Adrenal gland (tissue), 9 donors: ENCODE measurements at regions not wholly inside any gene's neighbourhood (a gene's known extent, or its start where the extent isn't known, plus 50 kb on each side); places are given as distances from the start of the nearest gene placed in this dataset.

Experiments used
- DNase-seq, 7 donors: peaks; one replicate each; pipeline ENCODE4 v3.0.0-alpha.2; 2019 to 2020
- H3K27ac ChIP-seq, 5 donors: fragments of 200-600 bp; sonication (generic) in 4 of 5; 1 replicate in 3 of 5; 2 replicates in 2 of 5; pipeline versions ENCODE4 v1.5.1 to v1.8.0; 2016 to 2020; ENCODE audit warnings: mild to moderate bottlenecking in 1 of 5
- H3K27me3 ChIP-seq: fragments of 200-600 bp; 2 replicates; pipeline ENCODE4 v1.8.0; 2021
- H3K36me3 ChIP-seq, 2 donors: fragments of 200-600 bp; replicated peaks in 1 of 2; 1 replicate in 1 of 2; 2 replicates in 1 of 2; pipeline versions ENCODE4 v1.5.1 to v1.8.0; 2018 to 2022
- H3K4me1 ChIP-seq, 2 donors: fragments of 200-600 bp; replicated peaks in 1 of 2; 1 replicate in 1 of 2; 2 replicates in 1 of 2; pipeline versions ENCODE4 v1.5.1 to v1.8.0; 2018 to 2021
- H3K4me3 ChIP-seq, 4 donors: fragments of 200-600 bp; sonication (generic) in 3 of 4; one replicate each; pipeline ENCODE4 v1.5.1; 2016 to 2018
- H3K9me3 ChIP-seq, 3 donors: fragments of 200-600 bp; sonication (generic) in 1 of 3; replicated peaks in 1 of 3; 1 replicate in 2 of 3; 2 replicates in 1 of 3; pipeline versions ENCODE4 v1.5.1 to v1.8.0; 2016 to 2021
- CTCF ChIP-seq, 6 experiments: fragments of 450-650 bp in 4 of 6; fragments of 200-600 bp in 2 of 6; sonication (generic) in 1 of 6; IDR thresholded peaks; 1 replicate in 5 of 6; 2 replicates in 1 of 6; pipeline versions ENCODE4 v1.5.1 to v1.8.0; 2016 to 2021; ENCODE audit warnings: antibody characterized with exemption in 6 of 6, mild to moderate bottlenecking in 2 of 6, moderate library complexity in 1 of 6
- POLR2A ChIP-seq, 2 donors: fragments of 450-650 bp; IDR thresholded peaks; one replicate each; pipeline ENCODE4 v1.6.1; 2017; ENCODE audit warnings: antibody characterized with exemption in 2 of 2, mild to moderate bottlenecking in 2 of 2, moderate library complexity in 1 of 2
- WGBS, 4 donors: extraction: QIAGEN DNeasy Blood & Tissue Kit in 2 of 4; methylation state at CpG; one replicate each; pipeline versions ENCODE4 v1.1.5 to v1.1.7; 2013 to 2017; 5-methylcytosine and 5-hydroxymethylcytosine counted together
- intact Hi-C, 2 donors: fragments of 100-400 bp; cut with DNase I; formaldehyde crosslinking; loops; one replicate each; pipeline versions ENCODE4 v1.14.1 to v1.15.0; 2022 to 2023
- microRNA counts, 2 donors: library from miRNA; unstranded; fragments of <30 nt; microRNA quantifications; one replicate each; lab custom pipeline; 2016
- microRNA-seq, 3 donors: library from miRNA; unstranded; fragments of <30 nt; microRNA quantifications; one replicate each; pipeline ENCODE4, GENCODE V29; 2017 to 2020
- small RNA-seq, 2 donors: library from RNA; depleted of rRNA; stranded (forward); fragments of <200 nt; gene quantifications; one replicate each; pipeline ENCODE3, GENCODE V24; 2016
- donor health status: healthy with polysubstance abuse.
- donor health status: Bipolar disorder and iron deficiency.
- donor health status: DM: yes; HTN: yes; CAD: no.
- donor health status: DM: no; HTN: no; CAD: no.
- donor health status: DM: no; HTN: no; CAD: no.

- Histone ChIP-seq H3K9me3 (no peaks in the 10 kb centered on the region), H3K4me3 (no peak overlapping the region), H3K27me3 (peaks cover 4% of the 10 kb centered on the region), H3K36me3 (no peaks in the 10 kb centered on the region), H3K27ac (no peak overlapping the region), H3K4me1 (no peaks in the 10 kb centered on the region)
- no peak for DNase-seq
- TF ChIP-seq CTCF (IDR thresholded peaks at IDR 0.05) (no peak), POLR2A (IDR thresholded peaks at IDR 0.05) (no peak)
- 92 to 94% (median 93%) methylated on average over 18 to 21 of the region's 21 CpGs for WGBS, 4 donors
- intact Hi-C loops = no loop called here
Measured at GRCh38 chr14:101509730-101510371, 51.4 kb upstream of the DIO3 start.

GRCh38 chr14:101511199-101511598 lies 50.1 kb upstream of the DIO3 start:
- no peak for DNase-seq
- H3K27me3 ChIP-seq = no peaks in the 10 kb centered on the region
- H3K4me1 ChIP-seq = no peaks in the 10 kb centered on the region
- no peak overlapping the region for H3K27ac ChIP-seq
- intact Hi-C loops = no loop called here
- no peak overlapping the region for H3K4me3 ChIP-seq
- H3K36me3 ChIP-seq = no peaks in the 10 kb centered on the region
- H3K9me3 ChIP-seq = no peaks in the 10 kb centered on the region
- no peak for TF ChIP-seq POLR2A (IDR thresholded peaks at IDR 0.05)
- TF ChIP-seq CTCF (IDR thresholded peaks at IDR 0.05) = no peak

MicroRNAs encoded in the stretch of these regions (microRNA counts, 767-probe panel; counts per million panel counts)
- 0 to 2,350 counts per million in 2 donors for microRNA hsa-miR-1185-5p (lab: Ali Mortazavi, UCI)
- 0 counts per million in 2 donors for microRNA hsa-miR-1193 (lab: Ali Mortazavi, UCI)
- microRNA hsa-miR-1197 (lab: Ali Mortazavi, UCI) = 0 counts per million in 2 donors
- 0 counts per million in 2 donors for microRNA hsa-miR-134 (lab: Ali Mortazavi, UCI)
- 4,990 to 5,287 counts per million in 2 donors for microRNA hsa-miR-154-5p (lab: Ali Mortazavi, UCI)
- 3,883 to 4,230 counts per million in 2 donors for microRNA hsa-miR-299-3p (lab: Ali Mortazavi, UCI)
- microRNA hsa-miR-299-5p (lab: Ali Mortazavi, UCI) = 4,571 to 5,125 counts per million in 2 donors
- 0 counts per million in 2 donors for microRNA hsa-miR-300 (lab: Ali Mortazavi, UCI)
- microRNA hsa-miR-323a-3p (lab: Ali Mortazavi, UCI) = 5,673 to 6,334 counts per million in 2 donors
- microRNA hsa-miR-323a-5p (lab: Ali Mortazavi, UCI) = 0 counts per million in 2 donors
- microRNA hsa-miR-323b-3p (lab: Ali Mortazavi, UCI) = 0 counts per million in 2 donors
- 0 counts per million in 2 donors for microRNA hsa-miR-323b-5p (lab: Ali Mortazavi, UCI)
- 0 to 1,466 counts per million in 2 donors for microRNA hsa-miR-329 (lab: Ali Mortazavi, UCI)
- microRNA hsa-miR-369-3p (lab: Ali Mortazavi, UCI) = 0 counts per million in 2 donors
- 0 counts per million in 2 donors for microRNA hsa-miR-369-5p (lab: Ali Mortazavi, UCI)
- 6,859 to 7,710 counts per million in 2 donors for microRNA hsa-miR-376a-3p (lab: Ali Mortazavi, UCI)
- microRNA hsa-miR-376b (lab: Ali Mortazavi, UCI) = 4,890 to 5,452 counts per million in 2 donors
- microRNA hsa-miR-376c (lab: Ali Mortazavi, UCI) = 6,188 to 7,449 counts per million in 2 donors
- microRNA hsa-miR-377-3p (lab: Ali Mortazavi, UCI) = 5,740 to 6,099 counts per million in 2 donors
- microRNA hsa-miR-379-5p (lab: Ali Mortazavi, UCI) = 4,888 to 5,125 counts per million in 2 donors
- microRNA hsa-miR-380-3p (lab: Ali Mortazavi, UCI) = 0 counts per million in 2 donors
- 4,778 to 5,384 counts per million in 2 donors for microRNA hsa-miR-381 (lab: Ali Mortazavi, UCI)
- 5,628 to 6,141 counts per million in 2 donors for microRNA hsa-miR-382-5p (lab: Ali Mortazavi, UCI)
- microRNA hsa-miR-409-3p (lab: Ali Mortazavi, UCI) = 5,606 to 6,623 counts per million in 2 donors
- microRNA hsa-miR-409-5p (lab: Ali Mortazavi, UCI) = 4,162 to 5,122 counts per million in 2 donors
- microRNA hsa-miR-410 (lab: Ali Mortazavi, UCI) = 3,357 to 4,502 counts per million in 2 donors
- 5,595 to 5,714 counts per million in 2 donors for microRNA hsa-miR-411-5p (lab: Ali Mortazavi, UCI)
- 0 counts per million in 2 donors for microRNA hsa-miR-412 (lab: Ali Mortazavi, UCI)
- 5,214 to 5,700 counts per million in 2 donors for microRNA hsa-miR-485-3p (lab: Ali Mortazavi, UCI)
- 0 to 1,969 counts per million in 2 donors for microRNA hsa-miR-485-5p (lab: Ali Mortazavi, UCI)
- 4,442 to 4,902 counts per million in 2 donors for microRNA hsa-miR-487a (lab: Ali Mortazavi, UCI)
- microRNA hsa-miR-487b (lab: Ali Mortazavi, UCI) = 5,483 to 6,871 counts per million in 2 donors
- 4,811 to 5,315 counts per million in 2 donors for microRNA hsa-miR-494 (lab: Ali Mortazavi, UCI)
- 6,053 to 6,678 counts per million in 2 donors for microRNA hsa-miR-495 (lab: Ali Mortazavi, UCI)
- microRNA hsa-miR-496 (lab: Ali Mortazavi, UCI) = 0 counts per million in 2 donors
- 0 counts per million in 2 donors for microRNA hsa-miR-539-5p (lab: Ali Mortazavi, UCI)
- 0 counts per million in 2 donors for microRNA hsa-miR-541-3p (lab: Ali Mortazavi, UCI)
- microRNA hsa-miR-543 (lab: Ali Mortazavi, UCI) = 5,205 to 5,225 counts per million in 2 donors
- 0 counts per million in 2 donors for microRNA hsa-miR-544a (lab: Ali Mortazavi, UCI)
- 0 to 2,999 counts per million in 2 donors for microRNA hsa-miR-654-3p (lab: Ali Mortazavi, UCI)
- 0 counts per million in 2 donors for microRNA hsa-miR-654-5p (lab: Ali Mortazavi, UCI)
- 0 counts per million in 2 donors for microRNA hsa-miR-655 (lab: Ali Mortazavi, UCI)
- 4,867 to 5,370 counts per million in 2 donors for microRNA hsa-miR-656 (lab: Ali Mortazavi, UCI)
- microRNA hsa-miR-668 (lab: Ali Mortazavi, UCI) = 0 counts per million in 2 donors
- 0 to 2,876 counts per million in 2 donors for microRNA hsa-miR-758 (lab: Ali Mortazavi, UCI)
- microRNA hsa-miR-889 (lab: Ali Mortazavi, UCI) = 3,536 to 4,241 counts per million in 2 donors

Small RNAs in the stretch of these regions (microRNA-seq; reads per million reads assigned to microRNA genes)
- gene MIR1185-1 (67.9 to 212 (median 186) reads per million in 3 donors), gene MIR1185-2 (5.4 to 22.1 (median 19.6) reads per million in 3 donors), gene MIR1193 (0.45 to 4.5 (median 0.76) reads per million in 3 donors), gene MIR1197 (0 to 3.4 (median 2.8) reads per million in 3 donors), gene MIR134 (1,023 to 5,128 (median 2,862) reads per million in 3 donors), gene MIR154 (888 to 1,394 (median 945) reads per million in 3 donors), gene MIR299 (683 to 2,098 (median 1,362) reads per million in 3 donors), gene MIR300 (0 reads per million in 3 donors), gene MIR323A (622 to 996 (median 890) reads per million in 3 donors), gene MIR323B (219 to 313 (median 222) reads per million in 3 donors), gene MIR329-1 (0 to 0.28 (median 0) reads per million in 3 donors), gene MIR329-2 (0 to 0.76 (median 0) reads per million in 3 donors), gene MIR369 (2,582 to 7,225 (median 3,008) reads per million in 3 donors), gene MIR376A1 (13.0 to 21.0 (median 13.1) reads per million in 3 donors), gene MIR376A2 (2.7 to 15.6 (median 3.4) reads per million in 3 donors), gene MIR376B (426 to 541 (median 532) reads per million in 3 donors), gene MIR376C (4,328 to 8,962 (median 6,747) reads per million in 3 donors), gene MIR377 (199 to 712 (median 631) reads per million in 3 donors), gene MIR379 (2,257 to 6,415 (median 6,167) reads per million in 3 donors), gene MIR380 (31.7 to 153 (median 43.9) reads per million in 3 donors), gene MIR381 (994 to 1,458 (median 1,158) reads per million in 3 donors), gene MIR382 (3,257 to 9,541 (median 4,720) reads per million in 3 donors), gene MIR409 (4,755 to 31,946 (median 19,944) reads per million in 3 donors), gene MIR411 (6,113 to 19,339 (median 10,977) reads per million in 3 donors), gene MIR412 (11.2 to 103 (median 56.0) reads per million in 3 donors), gene MIR485 (296 to 2,947 (median 1,465) reads per million in 3 donors), gene MIR487A (231 to 548 (median 467) reads per million in 3 donors), gene MIR487B (7,714 to 30,230 (median 22,013) reads per million in 3 donors), gene MIR494 (1,021 to 1,363 (median 1,319) reads per million in 3 donors), gene MIR495 (172 to 374 (median 206) reads per million in 3 donors), gene MIR496 (29.1 to 66.0 (median 55.4) reads per million in 3 donors), gene MIR539 (125 to 281 (median 181) reads per million in 3 donors), gene MIR541 (12.1 to 37.4 (median 17.6) reads per million in 3 donors), gene MIR543 (362 to 497 (median 473) reads per million in 3 donors), gene MIR544A (0 to 0.45 (median 0) reads per million in 3 donors), gene MIR654 (441 to 1,242 (median 1,062) reads per million in 3 donors), gene MIR655 (19.7 to 72.1 (median 59.7) reads per million in 3 donors), gene MIR656 (91.6 to 127 (median 108) reads per million in 3 donors), gene MIR668 (8.9 to 200 (median 42.7) reads per million in 3 donors), gene MIR758 (32.6 to 188 (median 80.1) reads per million in 3 donors), gene MIR889 (409 to 1,099 (median 512) reads per million in 3 donors)

Small RNAs in the stretch of these regions (small RNA-seq; reads per million reads assigned to genes)
- gene MIR1185-1 = 1.4 reads per million in 2 donors
- 0.50 to 1.3 reads per million in 2 donors for gene MIR1185-2
- gene MIR1193 = 0 to 0.25 reads per million in 2 donors
- gene MIR1197 = 0.71 to 0.75 reads per million in 2 donors
- 248 to 250 reads per million in 2 donors for gene MIR134
- gene MIR154 = 3.0 to 3.6 reads per million in 2 donors
- gene MIR299 = 12.5 to 13.2 reads per million in 2 donors
- gene MIR300 = 0 reads per million in 2 donors
- gene MIR323A = 17.7 to 19.7 reads per million in 2 donors
- 8.8 to 9.3 reads per million in 2 donors for gene MIR323B
- gene MIR329-1 = 0 to 0.08 reads per million in 2 donors
- gene MIR329-2 = 0 reads per million in 2 donors
- 20.5 to 25.9 reads per million in 2 donors for gene MIR369
- gene MIR377 = 17.8 to 19.0 reads per million in 2 donors
- gene MIR379 = 35.7 to 56.0 reads per million in 2 donors
- gene MIR380 = 0.33 to 1.2 reads per million in 2 donors
- gene MIR381 = 163 to 218 reads per million in 2 donors
- gene MIR409 = 938 to 990 reads per million in 2 donors
- 754 to 855 reads per million in 2 donors for gene MIR411
- gene MIR412 = 12.5 to 12.7 reads per million in 2 donors
- gene MIR485 = 30.6 to 41.1 reads per million in 2 donors
- 15.3 to 21.6 reads per million in 2 donors for gene MIR487A
- gene MIR487B = 22.3 to 28.4 reads per million in 2 donors
- gene MIR494 = 18.2 to 20.4 reads per million in 2 donors
- gene MIR495 = 3.2 to 3.4 reads per million in 2 donors
- 2.3 to 2.7 reads per million in 2 donors for gene MIR496
- 10.9 to 15.3 reads per million in 2 donors for gene MIR539
- gene MIR541 = 7.3 to 7.4 reads per million in 2 donors
- gene MIR543 = 4.4 to 5.1 reads per million in 2 donors
- gene MIR544A = 0 reads per million in 2 donors
- 236 to 240 reads per million in 2 donors for gene MIR654
- 0.33 to 0.59 reads per million in 2 donors for gene MIR655
- gene MIR656 = 0.47 to 0.75 reads per million in 2 donors
- 3.2 to 5.5 reads per million in 2 donors for gene MIR668
- 9.8 to 11.1 reads per million in 2 donors for gene MIR758
- 44.9 to 67.6 reads per million in 2 donors for gene MIR889
- 0 reads per million in 2 donors for gene RF00012
- gene RF00181 = 0 reads per million in 2 donors
- gene SNORD114-10 = 12.9 to 14.8 reads per million in 2 donors
- gene SNORD114-11 = 11.8 to 17.1 reads per million in 2 donors
- gene SNORD114-12 = 94,820 to 108,126 reads per million in 2 donors
- 11.9 to 12.5 reads per million in 2 donors for gene SNORD114-13
- gene SNORD114-14 = 107 to 132 reads per million in 2 donors
- 629 to 688 reads per million in 2 donors for gene SNORD114-15
- gene SNORD114-16 = 0 reads per million in 2 donors
- gene SNORD114-17 = 549 to 581 reads per million in 2 donors
- 0 to 0.33 reads per million in 2 donors for gene SNORD114-18
- 1.9 to 2.8 reads per million in 2 donors for gene SNORD114-19
- gene SNORD114-20 = 17,122 to 17,412 reads per million in 2 donors
- 2,763 to 2,772 reads per million in 2 donors for gene SNORD114-21
- 23,616 to 23,641 reads per million in 2 donors for gene SNORD114-22
- gene SNORD114-23 = 615 to 743 reads per million in 2 donors
- gene SNORD114-24 = 21.4 to 22.2 reads per million in 2 donors
- 3,180 to 3,853 reads per million in 2 donors for gene SNORD114-25
- gene SNORD114-26 = 0 reads per million in 2 donors
- 0 reads per million in 2 donors for gene SNORD114-27
- 385 to 448 reads per million in 2 donors for gene SNORD114-28
- 2.4 to 2.6 reads per million in 2 donors for gene SNORD114-29
- gene SNORD114-30 = 0 reads per million in 2 donors
- gene SNORD114-31 = 0 reads per million in 2 donors
- gene SNORD114-5 = 10.1 to 10.5 reads per million in 2 donors
- gene SNORD114-6 = 0.83 to 0.92 reads per million in 2 donors
- gene SNORD114-7 = 0 to 0.08 reads per million in 2 donors
- gene SNORD114-9 = 5,589 to 5,982 reads per million in 2 donors
